ENCODE measurements at regions not wholly inside any gene's neighbourhood (a gene's known extent, or its start where the extent isn't known, plus 50 kb on each side); places are given as distances from the start of the nearest gene placed in this dataset.

GRCh38 chr10:7474388-7474787 is 63.6 kb upstream of the SFMBT2 start:
- H3K4me1 Mint-ChIP-seq: peaks cover 25% of the 10 kb centered on the region
- no peak overlapping the region for H3K4me3 Mint-ChIP-seq
- peaks cover 2% of the 10 kb centered on the region for H3K36me3 Mint-ChIP-seq (ENCODE audit: low read depth)
- no peak for ATAC-seq
- H3K27ac Mint-ChIP-seq: no peak overlapping the region
- no peaks in the 10 kb centered on the region for H3K9me3 ChIP-seq (ENCODE audit: control insufficient read depth, low read length, poor library complexity, severe bottlenecking)
- no peaks in the 10 kb centered on the region for H3K27me3 Mint-ChIP-seq
- DNase-seq: no peak

DNA sequence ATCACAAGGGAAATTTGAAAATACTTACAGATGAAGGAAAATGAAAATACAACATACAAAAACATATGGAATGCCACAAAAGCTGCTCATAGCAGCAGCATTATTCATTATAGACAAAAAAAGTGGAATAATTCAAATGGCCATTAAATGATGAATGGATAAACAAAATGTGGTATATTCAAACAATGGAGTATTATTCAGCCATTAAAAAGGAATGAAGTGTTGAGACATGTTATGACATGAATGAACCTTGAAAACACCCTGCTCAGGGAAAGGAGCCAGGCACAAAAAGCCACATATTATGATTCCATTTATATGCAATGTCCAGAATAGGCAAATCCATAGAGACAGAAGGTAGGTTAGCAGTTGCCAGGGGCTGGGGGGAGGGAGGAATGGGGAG is 62.6 kb upstream of the SFMBT2 start:
- Mint-ChIP-seq H3K36me3 (ENCODE audit: low read depth) (no peaks in the 10 kb centered on the region), H3K27ac (peak overlapping the region; percentile 76), H3K27me3 (no peaks in the 10 kb centered on the region), H3K4me3 (no peak overlapping the region), H3K4me1 (peaks cover 19% of the 10 kb centered on the region)
- no peaks in the 10 kb centered on the region for H3K9me3 ChIP-seq (ENCODE audit: control insufficient read depth, low read length, poor library complexity, severe bottlenecking)
- no peak for DNase-seq
- ATAC-seq: no peak

GRCh38 chr10:7471720-7472367 is 61.0 kb upstream of the SFMBT2 start:
- DNase-seq: no peak
- Mint-ChIP-seq H3K27me3 (no peaks in the 10 kb centered on the region), H3K4me3 (peak overlapping the region; percentile 89), H3K27ac (peak overlapping the region; percentile 76), H3K36me3 (ENCODE audit: low read depth) (no peaks in the 10 kb centered on the region), H3K4me1 (peaks cover 18% of the 10 kb centered on the region)
- peak; percentile 75 for ATAC-seq
- H3K9me3 ChIP-seq (ENCODE audit: control insufficient read depth, low read length, poor library complexity, severe bottlenecking): no peaks in the 10 kb centered on the region

DNA sequence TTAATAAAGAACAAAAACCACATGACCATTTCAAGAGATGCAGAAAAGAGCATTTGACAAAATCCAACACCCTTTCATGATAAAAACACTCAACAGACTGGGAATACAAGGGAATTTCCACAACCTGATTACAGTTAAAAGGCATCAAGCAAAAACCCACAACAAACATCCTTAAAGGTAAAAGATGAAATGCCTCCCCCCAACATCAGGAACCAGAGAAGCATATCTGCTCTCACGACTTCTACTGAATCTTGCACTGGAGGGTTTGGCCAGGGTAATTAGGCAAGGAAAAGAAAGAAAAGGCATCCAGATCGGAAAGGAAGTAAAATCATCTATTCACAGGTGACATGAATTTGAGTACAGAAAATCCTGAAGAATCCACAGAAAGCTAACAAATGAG is 59.5 kb upstream of the SFMBT2 start:
- Mint-ChIP-seq H3K27ac (no peak overlapping the region), H3K27me3 (no peaks in the 10 kb centered on the region), H3K4me3 (no peak overlapping the region), H3K4me1 (peaks cover 18% of the 10 kb centered on the region), H3K36me3 (ENCODE audit: low read depth) (no peaks in the 10 kb centered on the region)
- no peaks in the 10 kb centered on the region for H3K9me3 ChIP-seq (ENCODE audit: control insufficient read depth, low read length, poor library complexity, severe bottlenecking)
- no peak for ATAC-seq
- no peak for DNase-seq

DNA sequence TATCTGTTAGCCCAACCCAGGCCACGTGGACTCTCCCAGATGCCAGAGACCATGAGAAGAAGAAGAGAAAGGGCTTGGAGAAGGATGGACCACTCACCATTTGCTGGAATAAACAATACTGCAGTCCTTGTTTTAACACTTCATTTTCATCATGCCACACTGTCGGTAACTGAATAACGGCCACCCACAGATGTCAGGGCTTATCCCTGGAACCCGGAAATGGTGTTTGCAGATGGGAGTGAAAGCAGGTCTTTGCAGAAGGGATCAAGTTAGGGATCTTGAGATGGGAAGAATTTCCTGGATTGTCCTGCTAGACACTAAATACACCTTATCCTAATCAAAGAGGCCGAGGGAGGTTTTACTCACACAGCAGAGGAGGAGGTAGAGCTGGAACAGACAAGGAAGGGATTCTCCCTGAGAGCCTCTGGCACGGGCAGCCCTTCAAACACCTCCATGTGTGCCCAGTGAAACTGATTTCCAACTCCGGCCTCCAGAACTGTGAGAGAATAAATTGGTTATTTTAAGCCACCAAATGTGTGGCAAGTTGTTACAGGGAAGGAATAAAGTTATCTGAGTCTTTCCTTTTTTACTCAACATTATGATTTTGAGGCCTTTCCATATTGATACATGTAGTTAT is 56.3 kb upstream of the SFMBT2 start:
- Mint-ChIP-seq H3K27ac (no peak overlapping the region), H3K36me3 (ENCODE audit: low read depth) (peaks cover 2% of the 10 kb centered on the region), H3K4me3 (no peak overlapping the region), H3K27me3 (no peaks in the 10 kb centered on the region), H3K4me1 (peaks cover 21% of the 10 kb centered on the region)
- DNase-seq: no peak
- H3K9me3 ChIP-seq (ENCODE audit: control insufficient read depth, low read length, poor library complexity, severe bottlenecking): no peaks in the 10 kb centered on the region
- ATAC-seq: no peak

DNA sequence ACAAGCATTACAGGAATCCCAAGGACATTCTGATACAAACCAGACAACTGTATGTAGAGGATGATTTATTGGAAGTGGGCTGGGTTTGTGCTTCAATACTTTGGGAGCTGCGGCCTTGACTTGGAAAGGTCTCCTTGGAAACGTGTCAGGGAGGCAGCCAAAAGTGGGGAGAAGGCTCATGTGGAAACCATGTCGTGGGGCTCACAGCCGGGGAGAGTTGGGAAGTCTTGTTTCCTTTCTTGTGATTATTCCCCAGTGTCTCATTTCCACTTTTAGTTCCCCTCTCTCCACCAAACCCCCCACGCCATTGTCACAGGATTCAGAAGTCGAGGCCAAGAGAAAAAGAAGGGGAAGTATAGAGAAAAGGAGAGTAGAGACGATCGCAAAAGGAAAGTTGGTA is 53.9 kb upstream of the SFMBT2 start:
- ATAC-seq (no peak), DNase-seq (no peak)
- no peaks in the 10 kb centered on the region for H3K9me3 ChIP-seq (ENCODE audit: control insufficient read depth, low read length, poor library complexity, severe bottlenecking)
- H3K4me1 Mint-ChIP-seq: peaks cover 9% of the 10 kb centered on the region
- no peak overlapping the region for H3K27ac Mint-ChIP-seq
- H3K4me3 Mint-ChIP-seq: no peak overlapping the region
- peaks cover 2% of the 10 kb centered on the region for H3K36me3 Mint-ChIP-seq (ENCODE audit: low read depth)
- H3K27me3 Mint-ChIP-seq: no peaks in the 10 kb centered on the region

Data from T-helper 17 cell (primary cell).